Liver (tissue), 8 donors: ENCODE measurements at regions not wholly inside any gene's neighbourhood (a gene's known extent, or its start where the extent isn't known, plus 50 kb on each side); places are given as distances from the start of the nearest gene placed in this dataset.

Source experiments
- DNase-seq: peaks from one replicate; pipeline ENCODE4 v3.0.0-alpha.2; 2017; ENCODE audit warnings: low spot score
- H3K27ac ChIP-seq, 2 donors: one replicate each; pipeline ENCODE4 v1.7.0; 2013; ENCODE audit warnings: inconsistent platforms in 2 of 2, low read length in 2 of 2, control low read depth in 1 of 2, low read depth in 1 of 2, mild to moderate bottlenecking in 1 of 2
- H3K27me3 ChIP-seq, 4 donors: one replicate each; pipeline versions ENCODE4 v1.6.1 to v1.7.0; 2013; ENCODE audit warnings: low read length in 3 of 4, inconsistent platforms in 1 of 4, mild to moderate bottlenecking in 1 of 4, moderate library complexity in 1 of 4; ENCODE audit not compliant: control insufficient read depth in 4 of 4, insufficient read depth in 4 of 4
- H3K36me3 ChIP-seq, 4 donors: one replicate each; pipeline versions ENCODE4 v1.6.1 to v1.7.0; 2013; ENCODE audit warnings: low read length in 3 of 4, mild to moderate bottlenecking in 3 of 4, low read depth in 1 of 4, moderate library complexity in 1 of 4; ENCODE audit not compliant: control insufficient read depth in 4 of 4, insufficient read depth in 3 of 4
- H3K4me1 ChIP-seq, 4 donors: one replicate each; pipeline versions ENCODE4 v1.6.1 to v1.7.0; 2013; ENCODE audit warnings: low read length in 3 of 4, mild to moderate bottlenecking in 3 of 4, moderate library complexity in 1 of 4; ENCODE audit not compliant: control insufficient read depth in 4 of 4, insufficient read depth in 4 of 4
- H3K4me3 ChIP-seq, 3 donors: one replicate each; pipeline versions ENCODE4 v1.6.1 to v1.7.0; 2013; ENCODE audit warnings: low read length in 3 of 3, control low read depth in 1 of 3, low read depth in 1 of 3, mild to moderate bottlenecking in 1 of 3
- H3K9ac ChIP-seq, 2 donors: one replicate each; pipeline ENCODE4 v1.7.0; 2013; ENCODE audit warnings: low read length in 2 of 2, mild to moderate bottlenecking in 2 of 2, moderate library complexity in 2 of 2, control low read depth in 1 of 2, low read depth in 1 of 2
- H3K9me3 ChIP-seq, 4 donors: one replicate each; pipeline versions ENCODE4 v1.6.1 to v1.7.0; 2013; ENCODE audit warnings: low read length in 3 of 4; ENCODE audit not compliant: control insufficient read depth in 4 of 4
- ATF3 ChIP-seq: IDR thresholded peaks from 2 replicates; pipeline ENCODE4 v1.6.1; 2016; ENCODE audit warnings: antibody characterized with exemption
- EGR1 ChIP-seq, 2 donors: IDR thresholded peaks; 2 replicates each; pipeline ENCODE4 v1.6.1; 2016 to 2018; ENCODE audit warnings: antibody characterized with exemption in 2 of 2, low read depth in 2 of 2
- FOXA1 ChIP-seq: IDR thresholded peaks from 2 replicates; pipeline ENCODE4 v1.6.1; 2016; ENCODE audit warnings: antibody characterized with exemption
- FOXA2 ChIP-seq: IDR thresholded peaks from 2 replicates; pipeline ENCODE4 v1.6.1; 2016; ENCODE audit warnings: antibody characterized with exemption
- GABPA ChIP-seq, 2 donors: IDR thresholded peaks in 1 of 2; conservative IDR thresholded peaks in 1 of 2; 2 replicates each; pipeline ENCODE4 v1.6.1; 2016; ENCODE audit warnings: antibody characterized with exemption in 2 of 2, mild to moderate bottlenecking in 1 of 2, moderate library complexity in 1 of 2
- HNF4A ChIP-seq, 2 donors: conservative IDR thresholded peaks; 2 replicates each; pipeline ENCODE4 v1.6.1; 2016; ENCODE audit warnings: antibody characterized with exemption in 2 of 2, mild to moderate bottlenecking in 2 of 2
- HNF4G ChIP-seq: IDR thresholded peaks from 2 replicates; pipeline ENCODE4 v1.6.1; 2016; ENCODE audit warnings: antibody characterized with exemption
- JUND ChIP-seq, 2 donors: IDR thresholded peaks; 2 replicates each; pipeline ENCODE4 v1.6.1; 2016; ENCODE audit warnings: antibody characterized with exemption in 2 of 2
- NR2F2 ChIP-seq: IDR thresholded peaks from 2 replicates; pipeline ENCODE4 v1.6.1; 2016; ENCODE audit warnings: antibody characterized with exemption
- RAD21 ChIP-seq, 2 donors: IDR thresholded peaks; 2 replicates each; pipeline ENCODE4 v1.6.1; 2016; ENCODE audit warnings: antibody characterized with exemption in 2 of 2, mild to moderate bottlenecking in 2 of 2
- REST ChIP-seq: IDR thresholded peaks from 2 replicates; pipeline ENCODE4 v1.6.1; 2016; ENCODE audit warnings: antibody characterized with exemption, mild to moderate bottlenecking
- RXRA ChIP-seq, 2 donors: IDR thresholded peaks; 2 replicates each; pipeline ENCODE4 v1.6.1; 2017 to 2018; ENCODE audit warnings: antibody characterized with exemption in 2 of 2, mild to moderate bottlenecking in 1 of 2
- SP1 ChIP-seq: IDR thresholded peaks from 2 replicates; pipeline ENCODE4 v1.6.1; 2018; ENCODE audit warnings: antibody characterized with exemption, mild to moderate bottlenecking
- TAF1 ChIP-seq: conservative IDR thresholded peaks from 2 replicates; pipeline ENCODE4 v1.6.1; 2016; ENCODE audit warnings: antibody characterized with exemption, mild to moderate bottlenecking
- YY1 ChIP-seq: IDR thresholded peaks from 2 replicates; pipeline ENCODE4 v1.6.1; 2016; ENCODE audit warnings: antibody characterized with exemption, mild to moderate bottlenecking
- ZBTB33 ChIP-seq: IDR thresholded peaks from 2 replicates; pipeline ENCODE4 v1.6.1; 2016; ENCODE audit warnings: antibody characterized with exemption
- WGBS: extraction: QIAGEN DNeasy Blood & Tissue Kit; methylation state at CpG from one replicate; pipeline ENCODE4 v1.1.7; 2013; 5-methylcytosine and 5-hydroxymethylcytosine counted together
- TF ChIP-seq, protein P1 (sequence below): IDR thresholded peaks from 2 replicates; pipeline ENCODE4 v1.6.1; 2016; ENCODE audit warnings: antibody characterized with exemption
- TF ChIP-seq, protein P2 (sequence below): fragments of 150-350 bp; IDR thresholded peaks from 2 replicates; pipeline ENCODE4 v1.5.1; 2017; ENCODE audit warnings: improper control_type of control experiment, low read depth, low read length; ENCODE audit not compliant: missing input control
- donor health status: healthy.
- donor health status: healthy.
- donor health status: healthy.
- donor health status: healthy.
- donor health status: healthy.

- TF ChIP-seq FOXA2 (no peak), REST (no peak), FOXA1 (no peak), RAD21 (IDR thresholded peaks at IDR 0.05) (no peak)
- no peak overlapping the region for H3K4me3 ChIP-seq
- H3K27me3 ChIP-seq, result no peaks in the 10 kb centered on the region
- H3K9ac ChIP-seq, result no peak overlapping the region
- H3K36me3 ChIP-seq, result no peaks in the 10 kb centered on the region
- WGBS, result 73% methylated on average over 2 of the region's 2 CpGs
- H3K9me3 ChIP-seq, result no peaks in the 10 kb centered on the region
- no peaks in the 10 kb centered on the region for H3K4me1 ChIP-seq
- H3K27ac ChIP-seq, result no peak overlapping the region
- no peak for DNase-seq
Measured at GRCh38 chr1:195185736-195186135, 1422.5 kb downstream of the KCNT2 start.

GRCh38 chr1:195185321-195185720 lies 1422.9 kb downstream of the KCNT2 start:
- Histone ChIP-seq H3K9me3 (no peaks in the 10 kb centered on the region), H3K27ac (no peak overlapping the region), H3K27me3 (no peaks in the 10 kb centered on the region), H3K9ac (no peak overlapping the region), H3K36me3 (no peaks in the 10 kb centered on the region), H3K4me1 (no peaks in the 10 kb centered on the region), H3K4me3 (no peak overlapping the region)
- DNase-seq, result no peak
- WGBS, result 83% methylated on average over 4 of the region's 4 CpGs
- TF ChIP-seq FOXA1, result no peak

GRCh38 chr1:195173753-195174152 lies 1434.5 kb downstream of the KCNT2 start:
- no peak overlapping the region for H3K9ac ChIP-seq
- H3K4me3 ChIP-seq, result no peak overlapping the region
- H3K36me3 ChIP-seq, result no peaks in the 10 kb centered on the region
- DNase-seq, result no peak
- no peaks in the 10 kb centered on the region for H3K4me1 ChIP-seq
- no peaks in the 10 kb centered on the region for H3K27me3 ChIP-seq
- H3K9me3 ChIP-seq, result no peaks in the 10 kb centered on the region
- TF ChIP-seq HNF4G (no peak), EGR1 (IDR thresholded peaks at IDR 0.05; ENCODE audit: low read depth in 2 of 2) (no peak), GABPA (IDR thresholded peaks at IDR 0.05 in 1 of 2, conservative IDR thresholded peaks at IDR 0.05 in 1 of 2) (no peak), FOXA2 (no peak), JUND (IDR thresholded peaks at IDR 0.05) (no peak), REST (no peak), FOXA1 (no peak), ATF3 (no peak), RXRA (IDR thresholded peaks at IDR 0.05) (no peak), NR2F2 (no peak), TAF1 (no peak), SP1 (no peak), YY1 (no peak), ZBTB33 (no peak), HNF4A (conservative IDR thresholded peaks at IDR 0.05) (no peak)
- TF ChIP-seq, protein P1, sequence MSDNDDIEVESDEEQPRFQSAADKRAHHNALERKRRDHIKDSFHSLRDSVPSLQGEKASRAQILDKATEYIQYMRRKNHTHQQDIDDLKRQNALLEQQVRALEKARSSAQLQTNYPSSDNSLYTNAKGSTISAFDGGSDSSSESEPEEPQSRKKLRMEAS, result no peak
- TF ChIP-seq, protein P2, sequence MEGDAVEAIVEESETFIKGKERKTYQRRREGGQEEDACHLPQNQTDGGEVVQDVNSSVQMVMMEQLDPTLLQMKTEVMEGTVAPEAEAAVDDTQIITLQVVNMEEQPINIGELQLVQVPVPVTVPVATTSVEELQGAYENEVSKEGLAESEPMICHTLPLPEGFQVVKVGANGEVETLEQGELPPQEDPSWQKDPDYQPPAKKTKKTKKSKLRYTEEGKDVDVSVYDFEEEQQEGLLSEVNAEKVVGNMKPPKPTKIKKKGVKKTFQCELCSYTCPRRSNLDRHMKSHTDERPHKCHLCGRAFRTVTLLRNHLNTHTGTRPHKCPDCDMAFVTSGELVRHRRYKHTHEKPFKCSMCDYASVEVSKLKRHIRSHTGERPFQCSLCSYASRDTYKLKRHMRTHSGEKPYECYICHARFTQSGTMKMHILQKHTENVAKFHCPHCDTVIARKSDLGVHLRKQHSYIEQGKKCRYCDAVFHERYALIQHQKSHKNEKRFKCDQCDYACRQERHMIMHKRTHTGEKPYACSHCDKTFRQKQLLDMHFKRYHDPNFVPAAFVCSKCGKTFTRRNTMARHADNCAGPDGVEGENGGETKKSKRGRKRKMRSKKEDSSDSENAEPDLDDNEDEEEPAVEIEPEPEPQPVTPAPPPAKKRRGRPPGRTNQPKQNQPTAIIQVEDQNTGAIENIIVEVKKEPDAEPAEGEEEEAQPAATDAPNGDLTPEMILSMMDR, result no peak
- H3K27ac ChIP-seq, result no peak overlapping the region
